Body of pancreas (tissue), 4 donors: ENCODE measurements at regions not wholly inside any gene's neighbourhood (a gene's known extent, or its start where the extent isn't known, plus 50 kb on each side); places are given as distances from the start of the nearest gene placed in this dataset.

Source experiments
- ATAC-seq: fragments of 150-250 bp; one replicate; pipeline ENCODE4 v1.9.1; 2016
- DNase-seq, 4 donors: peaks; one replicate each; pipeline ENCODE4 v3.0.0-alpha.2; 2019
- H3K27ac ChIP-seq, 4 donors: fragments of 200-600 bp; sonication (generic); 1 replicate in 3 of 4; 2 replicates in 1 of 4; pipeline versions ENCODE4 v1.5.1 to v1.6.1; 2016 to 2019; ENCODE audit warnings: mild to moderate bottlenecking in 1 of 4, mixed read lengths in 1 of 4, moderate library complexity in 1 of 4
- H3K27me3 ChIP-seq, 2 donors: fragments of 200-600 bp; sonication (generic); one replicate each; pipeline ENCODE4 v1.6.0; 2016; ENCODE audit warnings: mild to moderate bottlenecking in 1 of 2
- H3K36me3 ChIP-seq, 2 donors: fragments of 200-600 bp; sonication (generic); replicated peaks in 1 of 2; 2 replicates each; pipeline ENCODE4 v1.5.1; 2016; ENCODE audit warnings: low read depth in 2 of 2; ENCODE audit not compliant: insufficient read depth in 1 of 2
- H3K4me1 ChIP-seq: fragments of 200-600 bp; sonication (generic); one replicate; pipeline ENCODE4 v1.6.0; 2016
- H3K4me3 ChIP-seq, 2 donors: fragments of 200-600 bp; sonication (generic); 1 replicate in 1 of 2; 2 replicates in 1 of 2; pipeline ENCODE4 v1.5.1; 2016 to 2019
- H3K9me3 ChIP-seq, 3 donors: fragments of 200-600 bp; sonication (generic); 1 replicate in 2 of 3; 2 replicates in 1 of 3; pipeline ENCODE4 v1.5.1; 2016
- POLR2A ChIP-seq, 3 donors: fragments of 450-650 bp; IDR thresholded peaks; one replicate each; pipeline ENCODE4 v1.6.1; 2016; ENCODE audit warnings: antibody characterized with exemption in 3 of 3, mild to moderate bottlenecking in 2 of 3
- WGBS, 2 donors: methylation state at CpG; one replicate each; pipeline ENCODE4 v1.1.5; 2017; 5-methylcytosine and 5-hydroxymethylcytosine counted together
- intact Hi-C: fragments of 100-400 bp; cut with DNase I; formaldehyde crosslinking; loops from one replicate; pipeline ENCODE4 v1.15.1; 2023
- TF ChIP-seq, protein P1 (sequence below), 7 experiments: fragments of 450-650 bp in 4 of 7; fragments of 200-600 bp in 3 of 7; sonication (generic) in 3 of 7; IDR thresholded peaks; one replicate each; pipeline ENCODE4 v1.5.1; 2016 to 2019; ENCODE audit warnings: antibody characterized with exemption in 7 of 7

DNA sequence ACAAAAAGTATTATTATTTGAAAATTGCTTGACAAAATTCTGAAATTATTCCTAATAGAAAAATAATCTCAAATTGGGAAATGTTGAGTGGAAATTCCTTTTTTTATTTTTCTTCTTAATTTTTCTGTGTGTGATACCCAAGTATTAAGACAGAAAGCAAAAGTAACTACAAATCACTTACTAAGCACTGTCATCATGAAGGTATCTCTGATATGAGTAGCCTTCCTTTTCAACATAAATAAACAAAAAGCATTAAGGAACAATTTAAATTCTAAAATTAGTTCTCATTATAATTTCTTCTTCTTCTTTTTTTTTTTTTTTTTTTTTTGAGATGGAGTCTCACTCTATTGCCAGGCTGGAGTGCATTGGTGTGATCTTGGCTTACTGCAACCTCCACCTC lies 174.2 kb upstream of the RBMS1 start:
- DNase-seq: no peak
- ATAC-seq: no peak
- H3K9me3 ChIP-seq: no peaks in the 10 kb centered on the region
- intact Hi-C loops: no loop called here
- H3K27me3 ChIP-seq: no peaks in the 10 kb centered on the region
- TF ChIP-seq POLR2A (IDR thresholded peaks at IDR 0.05): no peak
- TF ChIP-seq, protein P1, sequence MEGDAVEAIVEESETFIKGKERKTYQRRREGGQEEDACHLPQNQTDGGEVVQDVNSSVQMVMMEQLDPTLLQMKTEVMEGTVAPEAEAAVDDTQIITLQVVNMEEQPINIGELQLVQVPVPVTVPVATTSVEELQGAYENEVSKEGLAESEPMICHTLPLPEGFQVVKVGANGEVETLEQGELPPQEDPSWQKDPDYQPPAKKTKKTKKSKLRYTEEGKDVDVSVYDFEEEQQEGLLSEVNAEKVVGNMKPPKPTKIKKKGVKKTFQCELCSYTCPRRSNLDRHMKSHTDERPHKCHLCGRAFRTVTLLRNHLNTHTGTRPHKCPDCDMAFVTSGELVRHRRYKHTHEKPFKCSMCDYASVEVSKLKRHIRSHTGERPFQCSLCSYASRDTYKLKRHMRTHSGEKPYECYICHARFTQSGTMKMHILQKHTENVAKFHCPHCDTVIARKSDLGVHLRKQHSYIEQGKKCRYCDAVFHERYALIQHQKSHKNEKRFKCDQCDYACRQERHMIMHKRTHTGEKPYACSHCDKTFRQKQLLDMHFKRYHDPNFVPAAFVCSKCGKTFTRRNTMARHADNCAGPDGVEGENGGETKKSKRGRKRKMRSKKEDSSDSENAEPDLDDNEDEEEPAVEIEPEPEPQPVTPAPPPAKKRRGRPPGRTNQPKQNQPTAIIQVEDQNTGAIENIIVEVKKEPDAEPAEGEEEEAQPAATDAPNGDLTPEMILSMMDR (IDR thresholded peaks at IDR 0.05): no peak
- no peaks in the 10 kb centered on the region for H3K36me3 ChIP-seq
- no peak overlapping the region for H3K27ac ChIP-seq
- H3K4me3 ChIP-seq: no peak overlapping the region
- H3K4me1 ChIP-seq: no peaks in the 10 kb centered on the region

DNA sequence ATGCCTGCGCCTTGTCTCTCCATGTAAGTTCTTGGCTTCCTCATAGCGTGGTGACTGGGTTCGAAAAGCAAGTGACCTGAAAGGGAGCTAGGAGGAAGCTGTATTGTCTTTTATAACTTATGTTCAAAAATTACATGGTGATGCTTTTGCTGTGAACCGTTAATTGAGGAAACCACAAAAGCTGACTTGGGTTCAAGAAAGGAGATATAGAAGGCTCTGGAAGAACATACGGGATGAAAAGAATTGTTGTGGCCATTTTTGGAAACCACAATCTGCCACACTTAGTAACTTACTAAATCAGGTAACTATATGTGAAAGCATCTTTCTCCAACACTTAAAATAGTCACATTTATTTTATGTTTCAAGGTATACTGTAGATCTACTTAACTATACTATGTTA lies 177.0 kb upstream of the RBMS1 start:
- ATAC-seq: no peak
- no peak overlapping the region for H3K4me3 ChIP-seq
- intact Hi-C loops: no loop called here

GRCh38 chr2:160672211-160672610 lies 178.6 kb upstream of the RBMS1 start:
- intact Hi-C loops: no loop called here
- H3K9me3 ChIP-seq: peaks cover 0 to 4% (median 0%) of the 10 kb centered on the region in 3 donors
- no peak overlapping the region for H3K27ac ChIP-seq
- no peaks in the 10 kb centered on the region for H3K36me3 ChIP-seq
- no peak for TF ChIP-seq POLR2A (IDR thresholded peaks at IDR 0.05)
- TF ChIP-seq, protein P1 (IDR thresholded peaks at IDR 0.05): no peak
- H3K27me3 ChIP-seq: no peaks in the 10 kb centered on the region
- 45 to 53% methylated on average over 1 of the region's 1 CpG for WGBS, 2 donors
- no peaks in the 10 kb centered on the region for H3K4me1 ChIP-seq
- H3K4me3 ChIP-seq: no peak overlapping the region
- ATAC-seq (no peak), DNase-seq (no peak)

More for the DNA sequence above, 177.0 kb upstream of the RBMS1 start:
- 82 to 86% methylated on average over 5 of the region's 5 CpGs for WGBS, 2 donors
- Histone ChIP-seq H3K27me3 (no peaks in the 10 kb centered on the region), H3K27ac (no peak overlapping the region), H3K4me1 (no peaks in the 10 kb centered on the region), H3K36me3 (no peaks in the 10 kb centered on the region), H3K9me3 (peaks cover 0 to 4% (median 0%) of the 10 kb centered on the region in 3 donors)
- no peak for DNase-seq
- TF ChIP-seq POLR2A (IDR thresholded peaks at IDR 0.05): no peak

- peaks cover 0 to 4% (median 0%) of the 10 kb centered on the region in 3 donors for H3K9me3 ChIP-seq
- no peaks in the 10 kb centered on the region for H3K27me3 ChIP-seq
- intact Hi-C loops: no loop called here
- TF ChIP-seq, protein P1 (IDR thresholded peaks at IDR 0.05): no peak
- no peak for TF ChIP-seq POLR2A (IDR thresholded peaks at IDR 0.05)
- 79 to 88% methylated on average over 2 of the region's 2 CpGs for WGBS, 2 donors
- H3K4me1 ChIP-seq: no peaks in the 10 kb centered on the region
- H3K4me3 ChIP-seq: no peak overlapping the region
- H3K36me3 ChIP-seq: no peaks in the 10 kb centered on the region
- DNase-seq (no peak), ATAC-seq (no peak)
- no peak overlapping the region for H3K27ac ChIP-seq
These were observed 180.6 kb upstream of the RBMS1 start for GRCh38 chr2:160674146-160674750.

DNA sequence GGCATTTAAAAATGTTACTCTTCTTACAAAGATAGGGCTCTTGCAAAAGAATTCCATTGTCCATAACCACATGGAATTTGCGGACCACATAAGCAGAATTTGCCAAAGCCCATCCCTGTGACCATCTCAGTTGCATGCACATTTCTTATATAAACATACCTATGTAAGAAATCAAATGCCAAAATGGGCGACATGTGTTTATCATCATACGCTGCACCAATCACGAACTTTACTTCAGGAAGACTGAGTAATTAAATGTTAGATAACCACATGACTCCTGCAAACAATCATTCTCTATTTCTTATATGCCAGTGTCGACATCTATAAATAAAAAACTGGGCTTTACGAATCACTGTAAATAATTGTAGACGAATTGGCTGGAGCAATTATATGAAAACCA lies 186.1 kb upstream of the RBMS1 start:
- intact Hi-C loops: no loop called here
- no peak for TF ChIP-seq POLR2A (IDR thresholded peaks at IDR 0.05)
- TF ChIP-seq, protein P1 (IDR thresholded peaks at IDR 0.05): no peak
- no peak for ATAC-seq

More for the DNA sequence above, 186.1 kb upstream of the RBMS1 start:
- peaks cover 0 to 4% (median 0%) of the 10 kb centered on the region in 3 donors for H3K9me3 ChIP-seq
- H3K36me3 ChIP-seq: no peaks in the 10 kb centered on the region
- no peak overlapping the region for H3K27ac ChIP-seq
- H3K27me3 ChIP-seq: no peaks in the 10 kb centered on the region
- H3K4me3 ChIP-seq: no peak overlapping the region
- 82 to 83% methylated on average over 7 of the region's 7 CpGs for WGBS, 2 donors
- DNase-seq: no peak
- no peaks in the 10 kb centered on the region for H3K4me1 ChIP-seq
